CD14-positive monocyte (primary cell): ENCODE measurements at regions not wholly inside any gene's neighbourhood (a gene's known extent, or its start where the extent isn't known, plus 50 kb on each side); places are given as distances from the start of the nearest gene placed in this dataset.

Source experiments
- DNase-seq, 3 donors: peaks; one replicate each; pipeline ENCODE4 v3.0.0-alpha.2; 2011 to 2022
- H2AFZ ChIP-seq: 2 replicates; pipeline ENCODE4 v1.6.0; 2012; ENCODE audit warnings: mild to moderate bottlenecking, low read depth, low read length, inconsistent platforms; ENCODE audit not compliant: insufficient read depth, poor library complexity, severe bottlenecking
- H3K27ac ChIP-seq, 2 donors: 1 replicate in 1 of 2; 2 replicates in 1 of 2; pipeline ENCODE4 v1.5.1; 2012 to 2013; ENCODE audit warnings: low read length in 2 of 2, control low read depth in 1 of 2, inconsistent platforms in 1 of 2, low read depth in 1 of 2, mild to moderate bottlenecking in 1 of 2
- H3K27me3 ChIP-seq, 2 donors: one replicate each; pipeline versions ENCODE4 v1.6.0 to v1.6.1; 2011 to 2013; ENCODE audit warnings: low read length in 2 of 2; ENCODE audit not compliant: control insufficient read depth in 2 of 2, insufficient read depth in 2 of 2
- H3K36me3 ChIP-seq, 2 donors: replicated peaks in 1 of 2; 1 replicate in 1 of 2; 2 replicates in 1 of 2; pipeline versions ENCODE4 v1.5.1 to v1.6.1; 2012 to 2013; ENCODE audit warnings: low read length in 2 of 2, control low read depth in 1 of 2, inconsistent platforms in 1 of 2, mild to moderate bottlenecking in 1 of 2; ENCODE audit not compliant: insufficient read depth in 2 of 2, control insufficient read depth in 1 of 2
- H3K4me1 ChIP-seq, 2 donors: 1 replicate in 1 of 2; 2 replicates in 1 of 2; pipeline versions ENCODE4 v1.5.1 to v1.6.1; 2012 to 2013; ENCODE audit warnings: low read length in 2 of 2, control low read depth in 1 of 2, inconsistent platforms in 1 of 2, mild to moderate bottlenecking in 1 of 2, moderate library complexity in 1 of 2; ENCODE audit not compliant: insufficient read depth in 2 of 2, control insufficient read depth in 1 of 2
- H3K4me2 ChIP-seq: replicated peaks from 2 replicates; pipeline ENCODE3; 2012; ENCODE audit warnings: low read length, moderate library complexity, mild to moderate bottlenecking; ENCODE audit not compliant: poor library complexity, severe bottlenecking; ENCODE audit errors: extremely low read depth
- H3K4me3 ChIP-seq, 3 experiments: fragments of 200-600 bp in 1 of 3; sonication (generic) in 1 of 3; replicated peaks in 1 of 3; 1 replicate in 2 of 3; 2 replicates in 1 of 3; pipeline ENCODE4 v1.5.1; 2011 to 2013; ENCODE audit warnings: low read length in 3 of 3, mild to moderate bottlenecking in 3 of 3, control low read depth in 2 of 3, low read depth in 2 of 3, inconsistent platforms in 1 of 3, moderate library complexity in 1 of 3
- H3K79me2 ChIP-seq: 2 replicates; pipeline ENCODE4 v1.6.0; 2012; ENCODE audit warnings: mild to moderate bottlenecking, control low read depth, inconsistent platforms, low read length, moderate library complexity; ENCODE audit not compliant: insufficient read depth
- H3K9ac ChIP-seq: 2 replicates; pipeline ENCODE4 v1.6.0; 2017; ENCODE audit warnings: low read length, mild to moderate bottlenecking; ENCODE audit not compliant: insufficient read depth, poor library complexity, severe bottlenecking
- H3K9me3 ChIP-seq, 2 donors: replicated peaks in 1 of 2; 1 replicate in 1 of 2; 2 replicates in 1 of 2; pipeline versions ENCODE4 v1.5.1 to v1.6.1; 2012 to 2013; ENCODE audit warnings: low read length in 2 of 2, control low read depth in 1 of 2; ENCODE audit not compliant: control insufficient read depth in 1 of 2, insufficient read depth in 1 of 2
- H4K20me1 ChIP-seq: 2 replicates; pipeline ENCODE4 v1.6.0; 2012; ENCODE audit warnings: mild to moderate bottlenecking, low read length, control low read depth, moderate library complexity; ENCODE audit not compliant: insufficient read depth
- H3K27ac Mint-ChIP-seq, 7 donors: one replicate each; pipeline ENCODE4 v1.8.0; 2020; ENCODE audit warnings: mild to moderate bottlenecking in 7 of 7, mixed read lengths in 7 of 7, moderate library complexity in 6 of 7, inconsistent platforms in 2 of 7
- H3K27me3 Mint-ChIP-seq, 3 donors: one replicate each; pipeline ENCODE4 v1.8.0; 2021 to 2022; ENCODE audit warnings: low read depth in 3 of 3, mild to moderate bottlenecking in 3 of 3, mixed read lengths in 3 of 3, moderate library complexity in 3 of 3, inconsistent platforms in 1 of 3
- H3K36me3 Mint-ChIP-seq, 2 donors: one replicate each; pipeline ENCODE4 v1.8.0; 2020; ENCODE audit warnings: mixed read lengths in 2 of 2, inconsistent platforms in 1 of 2, mild to moderate bottlenecking in 1 of 2
- H3K4me1 Mint-ChIP-seq: one replicate; pipeline ENCODE4 v1.8.0; 2020; ENCODE audit warnings: mild to moderate bottlenecking, mixed read lengths
- H3K4me3 Mint-ChIP-seq, 2 donors: one replicate each; pipeline ENCODE4 v1.8.0; 2020; ENCODE audit warnings: mild to moderate bottlenecking in 2 of 2, mixed read lengths in 2 of 2, moderate library complexity in 1 of 2
- H3K9me3 Mint-ChIP-seq, 7 donors: one replicate each; pipeline ENCODE4 v1.8.0; 2020 to 2022; ENCODE audit warnings: mixed read lengths in 7 of 7, mild to moderate bottlenecking in 6 of 7, moderate library complexity in 6 of 7, inconsistent platforms in 2 of 7
- CTCF ChIP-seq: fragments of 200-600 bp; IDR thresholded peaks from one replicate; pipeline ENCODE4 v1.8.0; 2022; ENCODE audit warnings: antibody characterized with exemption, mild to moderate bottlenecking
- WGBS: methylation state at CpG from one replicate; pipeline ENCODE4 v1.1.5; 2013; ENCODE audit warnings: missing lambda C conversion rate; ENCODE audit not compliant: insufficient coverage; 5-methylcytosine and 5-hydroxymethylcytosine counted together
- intact Hi-C, 2 donors: fragments of 100-400 bp; cut with micrococcal nuclease; formaldehyde crosslinking; loops; one replicate each; pipeline versions ENCODE4 v1.15.0 to v1.15.1; 2023

- intact Hi-C loops, result no loop called here
- Mint-ChIP-seq H3K27ac (no peak overlapping the region), H3K4me1 (no peaks in the 10 kb centered on the region), H3K4me3 (no peak overlapping the region), H3K27me3 (no peaks in the 10 kb centered on the region), H3K36me3 (no peaks in the 10 kb centered on the region), H3K9me3 (peaks cover 0 to 10% (median 2%) of the 10 kb centered on the region in 7 donors)
- no peak overlapping the region for H3K4me2 ChIP-seq
- H3K4me1 ChIP-seq, result no peaks in the 10 kb centered on the region
- TF ChIP-seq CTCF, result no peak
- H2AFZ ChIP-seq, result no peak overlapping the region
- H3K9me3 ChIP-seq, result peaks cover 0 to 3% of the 10 kb centered on the region in 2 donors
- DNase-seq, result no peak
- no peak overlapping the region for H3K4me3 ChIP-seq
- H3K27ac ChIP-seq, result no peak overlapping the region
- no peaks in the 10 kb centered on the region for H3K36me3 ChIP-seq
- no peaks in the 10 kb centered on the region for H4K20me1 ChIP-seq
- H3K79me2 ChIP-seq, result no peaks in the 10 kb centered on the region
- no peaks in the 10 kb centered on the region for H3K27me3 ChIP-seq
- no peak overlapping the region for H3K9ac ChIP-seq
- WGBS, result no CpG with 5 or more reads among the region's 1 CpG
Observed at GRCh38 chr5:145587710-145588109, 247.4 kb downstream of the PRELID2 start.

DNA sequence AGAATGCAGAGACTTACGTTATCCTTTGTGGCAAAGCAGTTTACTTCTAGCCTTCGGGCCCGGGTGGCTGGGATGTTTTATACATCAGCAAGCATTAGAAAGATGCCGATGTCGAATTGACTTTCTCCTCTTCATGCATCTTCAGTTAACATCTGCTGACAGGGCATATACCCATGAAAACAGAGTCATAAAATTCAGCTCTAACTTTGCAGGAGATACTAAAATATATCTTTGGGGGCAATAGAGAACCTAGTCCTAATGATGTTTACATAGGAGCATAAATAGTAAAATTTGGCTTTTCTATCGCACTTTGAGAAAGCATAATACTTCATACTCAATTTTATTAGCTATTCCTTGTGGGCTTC is 247.9 kb downstream of the PRELID2 start:
- Histone ChIP-seq H3K4me3 (no peak overlapping the region), H3K4me2 (no peak overlapping the region), H2AFZ (no peak overlapping the region), H4K20me1 (no peaks in the 10 kb centered on the region), H3K79me2 (no peaks in the 10 kb centered on the region), H3K27ac (no peak overlapping the region), H3K4me1 (no peaks in the 10 kb centered on the region), H3K27me3 (no peaks in the 10 kb centered on the region), H3K9me3 (peaks cover 1 to 3% of the 10 kb centered on the region in 2 donors), H3K36me3 (no peaks in the 10 kb centered on the region), H3K9ac (no peak overlapping the region)
- Mint-ChIP-seq H3K4me1 (no peaks in the 10 kb centered on the region), H3K36me3 (no peaks in the 10 kb centered on the region), H3K9me3 (peaks cover 0 to 11% (median 4%) of the 10 kb centered on the region in 7 donors), H3K4me3 (no peak overlapping the region), H3K27me3 (no peaks in the 10 kb centered on the region), H3K27ac (no peak overlapping the region)
- WGBS, result 100% methylated on average over 3 of the region's 6 CpGs
- TF ChIP-seq CTCF, result no peak
- intact Hi-C loops, result no loop called here
- DNase-seq, result no peak
